Breast epithelium (tissue), 4 donors: ENCODE measurements at regions not wholly inside any gene's neighbourhood (a gene's known extent, or its start where the extent isn't known, plus 50 kb on each side); places are given as distances from the start of the nearest gene placed in this dataset.

Source experiments
- DNase-seq, 2 donors: peaks; one replicate each; pipeline ENCODE4 v3.0.0-alpha.2; 2019; ENCODE audit warnings: low spot score in 2 of 2
- H3K27ac ChIP-seq, 2 donors: fragments of 200-600 bp; sonication (generic) in 1 of 2; one replicate each; pipeline ENCODE4 v1.5.1; 2016 to 2019; ENCODE audit warnings: mild to moderate bottlenecking in 1 of 2
- H3K27me3 ChIP-seq, 2 donors: fragments of 200-600 bp; sonication (generic) in 1 of 2; one replicate each; pipeline versions ENCODE4 v1.5.1 to v1.6.0; 2017 to 2019; ENCODE audit warnings: control low read depth in 1 of 2, mild to moderate bottlenecking in 1 of 2
- H3K36me3 ChIP-seq: fragments of 200-600 bp; one replicate; pipeline ENCODE4 v1.5.1; 2019
- H3K4me1 ChIP-seq, 2 donors: fragments of 200-600 bp; sonication (generic); one replicate each; pipeline ENCODE4 v1.5.1; 2016 to 2019; ENCODE audit warnings: control low read depth in 1 of 2
- H3K4me3 ChIP-seq, 3 donors: fragments of 200-600 bp; sonication (generic); 1 replicate in 2 of 3; 2 replicates in 1 of 3; pipeline ENCODE4 v1.5.1; 2016 to 2019; ENCODE audit warnings: mild to moderate bottlenecking in 3 of 3, moderate library complexity in 2 of 3
- H3K9me3 ChIP-seq, 2 donors: fragments of 200-600 bp; sonication (generic) in 1 of 2; one replicate each; pipeline ENCODE4 v1.5.1; 2016 to 2019; ENCODE audit warnings: control low read depth in 1 of 2
- CTCF ChIP-seq, 3 donors: fragments of 450-650 bp; IDR thresholded peaks; one replicate each; pipeline ENCODE4 v1.5.1; 2016 to 2017; ENCODE audit warnings: antibody characterized with exemption in 3 of 3, mild to moderate bottlenecking in 3 of 3, moderate library complexity in 3 of 3
- POLR2A ChIP-seq: fragments of 450-650 bp; IDR thresholded peaks from one replicate; pipeline ENCODE4 v1.6.1; 2016; ENCODE audit warnings: antibody characterized with exemption, mild to moderate bottlenecking, moderate library complexity
- POLR2AphosphoS5 ChIP-seq, 3 donors: sonication (generic); formaldehyde crosslinking; IDR thresholded peaks; one replicate each; pipeline ENCODE4 v1.6.1; 2017; ENCODE audit warnings: antibody characterized with exemption in 3 of 3
- intact Hi-C: fragments of 100-400 bp; cut with DNase I; formaldehyde crosslinking; loops from one replicate; pipeline ENCODE4 v1.15.1; 2023; ENCODE audit warnings: low total_unique reads

- TF ChIP-seq POLR2A, result no peak
- TF ChIP-seq POLR2AphosphoS5 (IDR thresholded peaks at IDR 0.05), result no peak
- TF ChIP-seq CTCF (IDR thresholded peaks at IDR 0.05), result no peak
- DNase-seq, result no peak
- H3K9me3 ChIP-seq, result no peaks in the 10 kb centered on the region
- H3K27ac ChIP-seq, result no peak overlapping the region
- H3K4me3 ChIP-seq, result no peak overlapping the region
- no peaks in the 10 kb centered on the region for H3K4me1 ChIP-seq
- no peaks in the 10 kb centered on the region for H3K27me3 ChIP-seq
- no peaks in the 10 kb centered on the region for H3K36me3 ChIP-seq
- intact Hi-C loops, result no loop called here
Observed at GRCh38 chr4:127498366-127498765, 134.4 kb upstream of the INTU start.

- no peak for DNase-seq
- no peaks in the 10 kb centered on the region for H3K36me3 ChIP-seq
- H3K4me3 ChIP-seq, result no peak overlapping the region
- TF ChIP-seq CTCF (IDR thresholded peaks at IDR 0.05) (no peak), POLR2A (no peak)
- no peak overlapping the region for H3K27ac ChIP-seq
- intact Hi-C loops, result no loop called here
- no peaks in the 10 kb centered on the region for H3K4me1 ChIP-seq
- H3K9me3 ChIP-seq, result no peaks in the 10 kb centered on the region
- H3K27me3 ChIP-seq, result no peaks in the 10 kb centered on the region
Observed at GRCh38 chr4:127500242-127500641, 132.5 kb upstream of the INTU start.

GRCh38 chr4:127501103-127501502, 131.7 kb upstream of the INTU start:
- H3K9me3 ChIP-seq, result no peaks in the 10 kb centered on the region
- no peaks in the 10 kb centered on the region for H3K36me3 ChIP-seq
- no peaks in the 10 kb centered on the region for H3K4me1 ChIP-seq
- intact Hi-C loops, result no loop called here
- H3K27me3 ChIP-seq, result no peaks in the 10 kb centered on the region
- no peak for TF ChIP-seq POLR2AphosphoS5 (IDR thresholded peaks at IDR 0.05)
- no peak for TF ChIP-seq POLR2A
- H3K27ac ChIP-seq, result no peak overlapping the region
- DNase-seq, result no peak
- H3K4me3 ChIP-seq, result no peak overlapping the region

- Histone ChIP-seq H3K4me1 (no peaks in the 10 kb centered on the region), H3K4me3 (no peak overlapping the region), H3K27ac (no peak overlapping the region), H3K9me3 (no peaks in the 10 kb centered on the region), H3K27me3 (no peaks in the 10 kb centered on the region), H3K36me3 (no peaks in the 10 kb centered on the region)
- DNase-seq, result no peak
- intact Hi-C loops, result no loop called here
- TF ChIP-seq POLR2A (no peak), CTCF (IDR thresholded peaks at IDR 0.05) (no peak), POLR2AphosphoS5 (IDR thresholded peaks at IDR 0.05) (no peak)
Observed at GRCh38 chr4:127503111-127503510, 129.6 kb upstream of the INTU start.

- Histone ChIP-seq H3K27ac (no peak overlapping the region), H3K4me1 (no peaks in the 10 kb centered on the region), H3K4me3 (no peak overlapping the region), H3K27me3 (no peaks in the 10 kb centered on the region), H3K36me3 (no peaks in the 10 kb centered on the region), H3K9me3 (no peaks in the 10 kb centered on the region)
- intact Hi-C loops, result no loop called here
- TF ChIP-seq CTCF (IDR thresholded peaks at IDR 0.05), result no peak
- DNase-seq, result no peak
Observed at GRCh38 chr4:127505203-127505602, 127.6 kb upstream of the INTU start.

GRCh38 chr4:127506283-127506682, 126.5 kb upstream of the INTU start:
- Histone ChIP-seq H3K36me3 (no peaks in the 10 kb centered on the region), H3K27me3 (no peaks in the 10 kb centered on the region), H3K4me1 (no peaks in the 10 kb centered on the region), H3K9me3 (no peaks in the 10 kb centered on the region), H3K4me3 (no peak overlapping the region), H3K27ac (no peak overlapping the region)
- intact Hi-C loops, result no loop called here
- DNase-seq, result no peak
- TF ChIP-seq POLR2AphosphoS5 (IDR thresholded peaks at IDR 0.05) (no peak), CTCF (IDR thresholded peaks at IDR 0.05) (no peak), POLR2A (no peak)
